Body of pancreas (tissue), 4 donors: ENCODE measurements at regions not wholly inside any gene's neighbourhood (a gene's known extent, or its start where the extent isn't known, plus 50 kb on each side); places are given as distances from the start of the nearest gene placed in this dataset.

Source experiments
- CTCF ChIP-seq, 7 experiments: fragments of 450-650 bp in 4 of 7; fragments of 200-600 bp in 3 of 7; sonication (generic) in 3 of 7; IDR thresholded peaks; one replicate each; pipeline ENCODE4 v1.5.1; 2016 to 2019; ENCODE audit warnings: antibody characterized with exemption in 7 of 7
- POLR2A ChIP-seq, 3 donors: fragments of 450-650 bp; IDR thresholded peaks; one replicate each; pipeline ENCODE4 v1.6.1; 2016; ENCODE audit warnings: antibody characterized with exemption in 3 of 3, mild to moderate bottlenecking in 2 of 3

DNA sequence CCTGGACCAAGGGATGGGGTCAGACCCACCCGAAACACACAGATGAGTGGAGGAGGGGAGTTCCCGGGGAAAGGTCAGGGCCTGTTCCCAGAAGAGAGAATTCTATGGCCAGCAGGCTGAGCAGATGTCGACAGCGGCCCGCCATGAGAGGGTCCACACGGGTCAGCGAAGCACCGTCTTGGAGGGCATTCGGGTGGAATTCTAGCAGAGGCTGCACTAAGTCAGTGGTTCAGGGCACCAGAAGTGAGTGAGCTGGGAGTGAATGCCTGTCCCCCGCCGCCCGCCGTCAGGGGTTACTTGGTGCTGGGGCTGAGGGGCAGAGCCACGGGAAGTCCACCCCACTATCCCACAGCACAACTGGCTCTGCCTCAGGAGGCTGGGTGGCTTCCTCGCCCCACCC is 96.2 kb upstream of the VSTM2B start:
- TF ChIP-seq CTCF (IDR thresholded peaks at IDR 0.05) (no peak), POLR2A (IDR thresholded peaks at IDR 0.05) (no peak)
